ENCODE measurements at regions not wholly inside any gene's neighbourhood (a gene's known extent, or its start where the extent isn't known, plus 50 kb on each side); places are given as distances from the start of the nearest gene placed in this dataset.

GRCh38 chr20:12069181-12069580 lies 151.5 kb downstream of the BTBD3 start:
- no peak for TF ChIP-seq CTCF (IDR thresholded peaks at IDR 0.05; ENCODE audit: low read depth, low read length)
- no peak overlapping the region for H3K4me3 ChIP-seq (ENCODE audit: low read depth, low read length)

- TF ChIP-seq CTCF (IDR thresholded peaks at IDR 0.05; ENCODE audit: low read depth, low read length), result no peak
- no peak overlapping the region for H3K4me3 ChIP-seq (ENCODE audit: low read depth, low read length)
These were observed 154.7 kb downstream of the BTBD3 start for GRCh38 chr20:12072221-12072953.

DNA sequence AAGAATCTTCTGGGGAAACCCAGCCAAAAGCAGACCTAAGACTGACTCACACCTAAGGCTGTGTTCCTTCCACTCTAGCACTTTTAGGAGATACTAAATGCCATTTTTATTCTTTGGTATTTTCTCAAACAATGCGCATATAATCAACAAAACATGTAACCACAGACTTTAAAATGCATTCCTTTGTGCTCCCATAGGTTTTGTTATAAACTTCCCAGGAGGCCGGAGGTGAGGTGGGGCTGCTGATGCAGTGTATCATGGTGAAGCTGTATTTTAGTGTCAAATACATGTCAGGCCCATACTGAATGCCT lies 155.2 kb downstream of the BTBD3 start:
- no peak for TF ChIP-seq CTCF (IDR thresholded peaks at IDR 0.05; ENCODE audit: low read depth, low read length)
- no peak overlapping the region for H3K4me3 ChIP-seq (ENCODE audit: low read depth, low read length)

- no peak overlapping the region for H3K4me3 ChIP-seq (ENCODE audit: low read depth, low read length)
- no peak for TF ChIP-seq CTCF (IDR thresholded peaks at IDR 0.05; ENCODE audit: low read depth, low read length)
These were observed 156.5 kb downstream of the BTBD3 start for GRCh38 chr20:12074111-12074655.

GRCh38 chr20:12076200-12076599 lies 158.5 kb downstream of the BTBD3 start:
- no peak overlapping the region for H3K4me3 ChIP-seq (ENCODE audit: low read depth, low read length)
- no peak for TF ChIP-seq CTCF (IDR thresholded peaks at IDR 0.05; ENCODE audit: low read depth, low read length)

DNA sequence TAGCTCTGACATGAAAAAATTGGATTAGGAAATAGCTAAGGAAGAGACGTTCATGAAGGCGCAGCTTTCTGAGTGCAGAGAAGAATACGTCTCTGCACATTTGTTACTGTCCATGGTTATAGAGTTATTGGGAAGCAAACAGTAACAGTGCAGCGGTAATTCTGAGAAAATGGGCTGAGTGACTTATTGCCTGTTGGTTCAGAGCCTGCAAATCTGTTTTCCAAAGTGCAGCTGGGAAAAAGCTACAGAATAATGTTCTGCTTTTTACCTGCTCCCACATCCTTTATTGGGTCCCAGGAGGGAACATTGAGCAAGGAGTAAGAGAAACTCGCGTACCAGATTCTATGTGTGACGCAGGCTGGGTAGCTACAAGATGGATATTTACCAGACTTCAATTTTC lies 160.2 kb downstream of the BTBD3 start:
- TF ChIP-seq CTCF (IDR thresholded peaks at IDR 0.05; ENCODE audit: low read depth, low read length), result no peak

DNA sequence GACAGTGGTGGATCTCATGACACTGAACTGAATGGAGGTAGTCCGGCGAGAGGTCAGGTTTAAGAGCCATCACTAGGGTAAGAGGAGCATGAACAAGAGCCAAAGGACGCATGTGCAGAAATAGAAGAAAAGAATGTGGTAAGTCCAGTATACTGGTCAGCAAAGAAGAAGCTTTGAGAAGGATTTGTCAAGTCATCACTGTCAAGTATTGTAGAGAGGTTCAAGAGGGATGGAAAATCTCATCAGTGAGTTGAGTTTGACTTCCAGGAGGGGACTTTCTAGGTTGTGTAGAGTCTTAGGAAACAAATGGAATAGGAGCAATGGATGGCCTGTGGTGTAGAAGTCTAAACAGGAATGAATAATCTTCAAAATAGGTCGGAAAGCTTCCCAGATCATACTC lies 161.8 kb downstream of the BTBD3 start:
- no peak for TF ChIP-seq CTCF (IDR thresholded peaks at IDR 0.05; ENCODE audit: low read depth, low read length)
- H3K4me3 ChIP-seq (ENCODE audit: low read depth, low read length), result no peak overlapping the region

More for the DNA sequence above, 160.2 kb downstream of the BTBD3 start:
- no peak overlapping the region for H3K4me3 ChIP-seq (ENCODE audit: low read depth, low read length)
